Esophagus muscularis mucosa (tissue), 3 donors: ENCODE measurements at regions not wholly inside any gene's neighbourhood (a gene's known extent, or its start where the extent isn't known, plus 50 kb on each side); places are given as distances from the start of the nearest gene placed in this dataset.
"Not testable (repeated sequence)": the region's sequence is repeated elsewhere in the genome, so short reads cannot be mapped to it uniquely, and the experiment has no call there.

Experiments
- POLR2A ChIP-seq: fragments of 450-650 bp; IDR thresholded peaks from one replicate; pipeline ENCODE4 v1.6.1; 2017; ENCODE audit warnings: antibody characterized with exemption, moderate library complexity, mild to moderate bottlenecking, low read depth
- TF ChIP-seq, protein P1 (sequence below), 3 experiments: fragments of 200-600 bp in 2 of 3; fragments of 450-650 bp in 1 of 3; sonication (generic) in 2 of 3; IDR thresholded peaks; one replicate each; pipeline ENCODE4 v1.5.1; 2017 to 2019; ENCODE audit warnings: antibody characterized with exemption in 3 of 3, mild to moderate bottlenecking in 2 of 3, moderate library complexity in 1 of 3

GRCh38 chr3:125886006-125886405 lies 83.0 kb upstream of the ROPN1B start:
- TF ChIP-seq, protein P1, sequence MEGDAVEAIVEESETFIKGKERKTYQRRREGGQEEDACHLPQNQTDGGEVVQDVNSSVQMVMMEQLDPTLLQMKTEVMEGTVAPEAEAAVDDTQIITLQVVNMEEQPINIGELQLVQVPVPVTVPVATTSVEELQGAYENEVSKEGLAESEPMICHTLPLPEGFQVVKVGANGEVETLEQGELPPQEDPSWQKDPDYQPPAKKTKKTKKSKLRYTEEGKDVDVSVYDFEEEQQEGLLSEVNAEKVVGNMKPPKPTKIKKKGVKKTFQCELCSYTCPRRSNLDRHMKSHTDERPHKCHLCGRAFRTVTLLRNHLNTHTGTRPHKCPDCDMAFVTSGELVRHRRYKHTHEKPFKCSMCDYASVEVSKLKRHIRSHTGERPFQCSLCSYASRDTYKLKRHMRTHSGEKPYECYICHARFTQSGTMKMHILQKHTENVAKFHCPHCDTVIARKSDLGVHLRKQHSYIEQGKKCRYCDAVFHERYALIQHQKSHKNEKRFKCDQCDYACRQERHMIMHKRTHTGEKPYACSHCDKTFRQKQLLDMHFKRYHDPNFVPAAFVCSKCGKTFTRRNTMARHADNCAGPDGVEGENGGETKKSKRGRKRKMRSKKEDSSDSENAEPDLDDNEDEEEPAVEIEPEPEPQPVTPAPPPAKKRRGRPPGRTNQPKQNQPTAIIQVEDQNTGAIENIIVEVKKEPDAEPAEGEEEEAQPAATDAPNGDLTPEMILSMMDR (IDR thresholded peaks at IDR 0.05) = not testable (repeated sequence)
- not testable (repeated sequence) for TF ChIP-seq POLR2A
